K562 (cell line): ENCODE measurements at regions not wholly inside any gene's neighbourhood (a gene's known extent, or its start where the extent isn't known, plus 50 kb on each side); places are given as distances from the start of the nearest gene placed in this dataset.

Experiments used
- ATAC-seq: fragments of 200-7000 bp; cut with Tn5 transposase; 3 replicates; pipeline ENCODE4 v1.9.1; 2020; ENCODE audit warnings: moderate library complexity
- BruUV-seq: library from RNA; stranded (reverse); fragments of 400-500 nt; replicated peaks from 2 replicates; lab custom pipeline; 2021; lab: Mats Ljungman, UMichigan
- CTCF ChIA-PET: fragments of 300-600 bp; formaldehyde crosslinking; extraction: SDS; loops from one replicate; lab custom pipeline; 2021; ENCODE audit warnings: low intra/inter-chr PET ratio; lab: Yijun Ruan, JAX
- POLR2A ChIA-PET: fragments of 300-600, 350-650 bp; sonication (Branson Sonifier 250); formaldehyde crosslinking; extraction: SDS; loops from one replicate; lab custom pipeline; 2021; ENCODE audit warnings: antibody characterized with exemption, inconsistent platforms; lab: Yijun Ruan, JAX
- DNase-seq, 4 experiments: peaks; one replicate each; pipeline versions ENCODE4 v3.0.0 to v3.0.0-alpha.2; 2011 to 2018; ENCODE audit warnings: low spot score in 3 of 4, mixed read lengths in 3 of 4; ENCODE audit errors: extremely low read depth in 1 of 4
- FAIRE-seq: peaks from 2 replicates; lab custom pipeline; 2011; peaks lifted over from hg19 to GRCh38; lab: Jason Lieb, UNC
- H2AFZ ChIP-seq: 2 replicates; pipeline ENCODE4 v1.6.0; 2011; ENCODE audit warnings: low read depth, low read length, control low read depth, inconsistent platforms
- H3K27ac ChIP-seq: fragments of 200-600 bp; 3 replicates; pipeline ENCODE4 v1.8.0; 2011; ENCODE audit warnings: low read depth, mild to moderate bottlenecking, control low read depth, inconsistent platforms, low read length, moderate library complexity, mixed read lengths; ENCODE audit errors: extremely low read depth
- H3K27me3 ChIP-seq, 2 experiments: fragments of 300-600 bp in 1 of 2; 2 replicates in 1 of 2; 3 replicates in 1 of 2; pipeline versions ENCODE4 v1.6.0 to v1.8.0; 2011; ENCODE audit warnings: inconsistent platforms in 2 of 2, low read length in 2 of 2, mild to moderate bottlenecking in 1 of 2, mixed read lengths in 1 of 2, moderate library complexity in 1 of 2; ENCODE audit not compliant: control insufficient read depth in 2 of 2, insufficient read depth in 2 of 2
- H3K36me3 ChIP-seq: fragments of 300-600 bp; 3 replicates; pipeline ENCODE4 v1.8.0; 2011; ENCODE audit warnings: mild to moderate bottlenecking, low read length, inconsistent platforms; ENCODE audit not compliant: control insufficient read depth, insufficient read depth
- H3K4me1 ChIP-seq, 2 experiments: fragments of 200-600 bp in 1 of 2; replicated peaks in 1 of 2; 2 replicates in 1 of 2; 3 replicates in 1 of 2; pipeline versions ENCODE4 v1.5.1 to v1.8.0; 2011; ENCODE audit warnings: inconsistent platforms in 2 of 2, low read length in 2 of 2, mild to moderate bottlenecking in 1 of 2, mixed read lengths in 1 of 2, moderate library complexity in 1 of 2; ENCODE audit not compliant: control insufficient read depth in 2 of 2, insufficient read depth in 2 of 2
- H3K4me2 ChIP-seq: 2 replicates; pipeline ENCODE4 v1.6.1; 2011; ENCODE audit warnings: low read length, control low read depth, inconsistent platforms, mixed read lengths; ENCODE audit not compliant: insufficient read depth
- H3K4me3 ChIP-seq: fragments of 200-600 bp; sonication (generic), shearing (Covaris generic); 2 replicates; pipeline ENCODE4 v1.5.1; 2016; ENCODE audit warnings: control low read depth, inconsistent platforms
- H3K79me2 ChIP-seq: fragments of 200-600 bp; 3 replicates; pipeline ENCODE4 v1.8.0; 2011; ENCODE audit warnings: low read length, inconsistent platforms; ENCODE audit not compliant: control insufficient read depth, insufficient read depth
- H3K9ac ChIP-seq, 2 experiments: 2 replicates each; pipeline versions ENCODE4 v1.6.0 to v1.6.1; 2011; ENCODE audit warnings: low read depth in 2 of 2, low read length in 2 of 2, control low read depth in 1 of 2, inconsistent platforms in 1 of 2, mild to moderate bottlenecking in 1 of 2, mixed read lengths in 1 of 2; ENCODE audit not compliant: insufficient read depth in 1 of 2
- H3K9me1 ChIP-seq: one replicate; pipeline ENCODE4 v1.6.0; 2011; ENCODE audit warnings: inconsistent platforms, mild to moderate bottlenecking, low read length, moderate library complexity; ENCODE audit not compliant: control insufficient read depth, insufficient read depth
- H3K9me3 ChIP-seq: replicated peaks from 2 replicates; pipeline ENCODE4 v1.5.1; 2011; ENCODE audit warnings: low read depth, low read length, inconsistent platforms; ENCODE audit not compliant: control insufficient read depth, insufficient read depth
- H4K20me1 ChIP-seq: replicated peaks from 2 replicates; pipeline ENCODE4 v1.6.1; 2011; ENCODE audit warnings: low read length, inconsistent platforms, mixed read lengths; ENCODE audit not compliant: control insufficient read depth, insufficient read depth
- CBX2 ChIP-seq: fragments of 200-600 bp; sonication (generic); IDR thresholded peaks from one replicate; pipeline ENCODE4 v1.6.1; 2012; ENCODE audit warnings: mild to moderate bottlenecking, low read length, inconsistent platforms; ENCODE audit not compliant: insufficient read depth, poor library complexity, severe bottlenecking
- CHD4 ChIP-seq: fragments of 200-600 bp; sonication (generic); IDR thresholded peaks from 3 replicates; pipeline ENCODE4 v1.6.1; 2012; ENCODE audit warnings: low read depth, mild to moderate bottlenecking, mixed read lengths, low read length, inconsistent platforms; ENCODE audit not compliant: insufficient read depth, insufficient replicate concordance, poor library complexity, severe bottlenecking
- CLOCK ChIP-seq: fragments of 250-450 bp; sonication (Bioruptor Pico); IDR thresholded peaks from 2 replicates; pipeline ENCODE4 v1.4.0; 2020; ENCODE audit warnings: mild to moderate bottlenecking, moderate library complexity, borderline replicate concordance
- DDX20 ChIP-seq: fragments of 450-650 bp; IDR thresholded peaks from 2 replicates; pipeline ENCODE4 v1.6.1; 2016; ENCODE audit warnings: missing genetic modification characterization, low read depth, mild to moderate bottlenecking, missing compliant biosample characterization, moderate library complexity
- DNMT1 ChIP-seq: fragments of 450-650 bp; IDR thresholded peaks from 2 replicates; pipeline ENCODE4 v1.6.1; 2016; ENCODE audit warnings: antibody characterized with exemption, mild to moderate bottlenecking
- EGR1 ChIP-seq: fragments of 450-650 bp; conservative IDR thresholded peaks from 2 replicates; pipeline ENCODE4 v1.6.1; 2017; ENCODE audit warnings: mild to moderate bottlenecking
- GABPB1 ChIP-seq: sonication (generic); formaldehyde crosslinking; IDR thresholded peaks from 2 replicates; pipeline ENCODE4 v1.8.0; 2022; ENCODE audit warnings: mild to moderate bottlenecking, missing genetic modification reagents
- NELFE ChIP-seq: IDR thresholded peaks from 2 replicates; pipeline ENCODE4 v1.6.1; 2011; ENCODE audit warnings: mild to moderate bottlenecking; ENCODE audit not compliant: insufficient read depth, insufficient read length
- PCBP1 ChIP-seq: fragments of 200-400 bp; formaldehyde crosslinking; IDR thresholded peaks from 2 replicates; pipeline ENCODE4 v1.6.1; 2018; ENCODE audit warnings: mild to moderate bottlenecking, low read depth, low read length; ENCODE audit not compliant: poor library complexity, severe bottlenecking
- PKNOX1 ChIP-seq: fragments of 450-650 bp; IDR thresholded peaks from 2 replicates; pipeline ENCODE4 v1.6.1; 2016
- PTBP1 ChIP-seq: fragments of 200-400 bp; formaldehyde crosslinking; IDR thresholded peaks from 2 replicates; pipeline ENCODE4 v1.6.1; 2017; ENCODE audit warnings: low read depth, low read length
- SFPQ ChIP-seq: fragments of 200-400 bp; formaldehyde crosslinking; IDR thresholded peaks from 2 replicates; pipeline ENCODE4 v1.6.1; 2017; ENCODE audit warnings: mild to moderate bottlenecking, low read depth, low read length, moderate library complexity
- STAG1 ChIP-seq: sonication (generic); formaldehyde crosslinking; IDR thresholded peaks from 2 replicates; pipeline ENCODE4 v1.5.0; 2020; ENCODE audit warnings: missing genetic modification reagents, borderline replicate concordance
- TCF7L2 ChIP-seq: fragments of 150-350 bp; IDR thresholded peaks from 2 replicates; pipeline ENCODE4 v1.6.1; 2016; ENCODE audit warnings: low read depth, mild to moderate bottlenecking, low read length, moderate library complexity
- TSC22D4 ChIP-seq: fragments of 450-650 bp; IDR thresholded peaks from 2 replicates; pipeline ENCODE4 v1.6.1; 2016; ENCODE audit warnings: missing genetic modification characterization, missing biosample characterization, control low read depth
- ZNF3 ChIP-seq: fragments of 250-450 bp; sonication (Bioruptor Pico); IDR thresholded peaks from 2 replicates; pipeline ENCODE4 v1.5.0; 2021; ENCODE audit warnings: mild to moderate bottlenecking, moderate library complexity
- ZNF41 ChIP-seq: fragments of 250-450 bp; sonication (Bioruptor Pico); conservative IDR thresholded peaks from 2 replicates; pipeline ENCODE4 v1.4.0; 2020; ENCODE audit warnings: mild to moderate bottlenecking
- ZNF75A ChIP-seq: fragments of 450-650 bp; formaldehyde crosslinking; IDR thresholded peaks from 2 replicates; pipeline ENCODE4 v1.4.0; 2020; ENCODE audit warnings: mild to moderate bottlenecking
- ZNF780A ChIP-seq: fragments of 250-450 bp; sonication (Bioruptor Pico); IDR thresholded peaks from 2 replicates; pipeline ENCODE4 v1.5.0; 2021; ENCODE audit warnings: mild to moderate bottlenecking
- WGBS: fragments of 100-300 bp; shearing (Covaris generic); methylation state at CpG from one replicate; pipeline ENCODE4 v1.1.6; 2016; ENCODE audit warnings: low coverage, mixed read lengths; ENCODE audit not compliant: insufficient coverage; ENCODE audit errors: missing lambda C conversion rate; 5-methylcytosine and 5-hydroxymethylcytosine counted together
- in situ Hi-C: fragments of 300-500 bp; cut with MboI; formaldehyde crosslinking; loops from 4 replicates; pipeline ENCODE4 v1.15.0; 2018; ENCODE audit warnings: inconsistent platforms, mixed read lengths
- intact Hi-C: fragments of 100-400 bp; cut with micrococcal nuclease; formaldehyde crosslinking; loops from 2 replicates; pipeline ENCODE4 v1.14.2; 2022

GRCh38 chrX:10099411-10099810 is 57.4 kb upstream of the CLCN4 start:
- Histone ChIP-seq H3K36me3 (no peaks in the 10 kb centered on the region), H3K9me1 (no peaks in the 10 kb centered on the region), H3K79me2 (no peaks in the 10 kb centered on the region), H3K9ac (no peak overlapping the region), H3K4me1 (no peaks in the 10 kb centered on the region; a peak in 1 of 5 replicates), H3K27me3 (peaks cover 0 to 20% of the 10 kb centered on the region in 2 experiments; a peak in 3 of 5 replicates), H3K4me2 (no peak overlapping the region), H3K9me3 (no peaks in the 10 kb centered on the region), H2AFZ (no peak overlapping the region), H3K27ac (no peak overlapping the region), H4K20me1 (no peaks in the 10 kb centered on the region), H3K4me3 (no peak overlapping the region)
- in situ Hi-C loops = no loop called here
- DNase-seq (no peak), ATAC-seq (no peak), FAIRE-seq (no peak)
- no TSS peak for BruUV-seq
- intact Hi-C loops = no loop called here
- 0% methylated on average over 5 of the region's 5 CpGs for WGBS
- CTCF ChIA-PET = interaction anchor here (0.6 kb wide), 1 partner anchor 1361 kb away, joined by 3 read pairs; no protein-coding TSS in a partner anchor
- POLR2A ChIA-PET = no interaction called here
- TF ChIP-seq GABPB1 (CRISPR knock-in tag) (no peak), STAG1 (CRISPR knock-in tag) (no peak), NELFE (no peak), CBX2 (no peak), DDX20 (tag) (no peak), PCBP1 (no peak), TCF7L2 (no peak), ZNF75A (no peak), ZNF3 (no peak), ZNF780A (CRISPR knock-in tag) (no peak), DNMT1 (no peak), ZNF41 (CRISPR knock-in tag) (no peak), CLOCK (CRISPR knock-in tag) (no peak), EGR1 (no peak), PKNOX1 (no peak), PTBP1 (no peak), SFPQ (no peak), TSC22D4 (tag) (no peak), CHD4 (no peak)
